CD4-positive, alpha-beta T cell treated with Interleukin-12 subunit alpha and Interleukin-12 subunit beta, for 1 hour (primary cell): ENCODE measurements at regions not wholly inside any gene's neighbourhood (a gene's known extent, or its start where the extent isn't known, plus 50 kb on each side); places are given as distances from the start of the nearest gene placed in this dataset.

ENCODE experiments used
- DNase-seq: peaks from one replicate; pipeline ENCODE4 v3.0.0-alpha.2; 2020

GRCh38 chr4:10334506-10335028 is 122.7 kb downstream of the ZNF518B start:
- DNase-seq = no peak

DNA sequence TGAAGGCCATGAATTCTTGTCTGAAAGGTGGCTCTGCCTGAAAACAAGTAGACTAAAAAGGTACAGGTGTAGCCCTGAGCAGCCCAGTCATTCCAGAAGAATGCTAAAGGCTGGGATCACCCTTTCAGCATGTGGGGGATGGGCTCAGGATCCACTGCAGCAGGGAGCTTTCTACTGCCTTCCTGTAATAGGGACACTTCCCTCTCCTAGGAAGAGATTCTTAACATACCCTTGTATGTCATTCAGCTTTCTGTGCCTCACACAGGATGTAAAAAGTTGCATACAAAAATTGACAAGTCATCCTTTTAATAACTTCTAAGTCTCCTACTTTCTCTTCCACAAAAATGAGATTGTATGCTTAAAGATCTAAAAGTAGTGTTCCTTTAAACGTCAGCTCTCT is 123.3 kb downstream of the ZNF518B start:
- no peak for DNase-seq

DNA sequence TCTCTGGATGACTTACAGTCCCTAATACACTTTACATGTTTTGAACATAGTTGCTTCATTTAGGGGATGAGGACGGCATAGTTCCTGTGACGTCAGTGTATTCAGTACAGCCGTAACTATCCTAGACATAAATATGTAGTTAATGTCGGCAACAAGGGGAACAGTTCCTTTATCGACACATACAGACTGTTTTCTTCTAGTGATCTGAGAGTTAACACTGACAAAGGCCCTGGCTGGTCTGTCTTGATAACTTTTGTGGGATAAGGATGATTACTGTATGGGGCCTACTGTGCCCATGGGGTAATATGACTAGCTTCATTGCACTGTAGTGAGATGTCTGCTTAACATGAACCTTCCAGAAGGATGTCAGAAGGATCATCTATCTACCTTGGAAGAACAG is 131.2 kb downstream of the ZNF518B start:
- no peak for DNase-seq

DNA sequence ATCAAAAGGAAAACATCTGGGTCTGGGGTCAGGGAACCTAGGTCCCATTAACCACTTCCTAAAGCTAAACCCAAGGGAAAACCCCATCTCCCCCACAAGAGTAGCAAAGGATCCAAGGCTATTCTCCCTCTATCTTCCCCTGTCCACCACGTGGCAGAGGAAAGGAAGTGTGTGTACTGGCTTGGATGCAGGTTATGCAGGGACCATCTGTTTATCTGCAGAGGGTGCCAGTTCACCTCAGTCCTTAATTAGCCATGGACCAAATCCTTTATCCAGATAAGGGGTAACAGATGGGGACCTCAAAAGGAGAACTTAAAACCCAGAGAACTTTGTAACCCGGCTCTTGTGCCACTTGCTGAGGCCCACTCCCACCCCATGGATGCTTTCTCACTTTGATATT is 135.3 kb downstream of the ZNF518B start:
- no peak for DNase-seq

DNA sequence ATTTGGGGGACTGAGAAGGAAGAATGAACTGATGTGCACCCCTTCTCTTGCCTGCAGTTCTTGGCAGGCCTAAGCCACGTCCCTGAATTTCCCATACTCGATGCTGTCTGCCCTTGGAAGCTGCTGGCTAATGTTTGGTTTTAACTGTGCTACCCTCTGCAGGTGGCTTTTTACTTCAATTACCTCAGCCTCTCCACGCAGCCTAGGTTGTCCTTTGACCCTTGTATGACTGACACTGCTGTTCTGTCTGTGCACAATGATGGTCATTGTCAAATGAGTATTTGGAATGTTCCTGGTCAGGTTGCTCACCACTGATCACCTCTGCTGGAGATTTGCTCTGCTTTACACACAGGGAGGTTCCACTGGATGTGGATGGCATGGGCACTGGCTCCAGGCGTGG is 137.1 kb downstream of the ZNF518B start:
- no peak for DNase-seq

DNA sequence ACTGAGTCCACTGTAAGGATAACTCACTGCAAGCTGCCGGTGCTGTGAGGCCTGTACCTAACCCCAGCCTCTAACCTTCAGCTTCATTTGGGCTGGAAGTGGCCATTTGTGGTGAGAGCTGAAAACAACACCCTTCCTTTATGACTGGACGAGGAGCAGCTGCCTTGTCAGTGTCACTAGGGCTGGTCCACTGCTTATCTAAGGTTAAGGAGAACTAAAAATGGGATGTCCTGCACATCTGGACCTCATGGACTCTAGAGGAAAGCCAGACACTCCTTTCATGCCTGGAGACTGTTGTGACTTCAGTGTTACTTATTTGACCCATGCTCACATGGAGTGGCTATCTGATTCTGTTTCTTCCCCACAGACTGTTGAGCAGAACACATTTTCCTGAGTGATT is 139.9 kb downstream of the ZNF518B start:
- DNase-seq = no peak

- DNase-seq = no peak
Observed at GRCh38 chr4:10316851-10317250, 140.4 kb downstream of the ZNF518B start.

DNA sequence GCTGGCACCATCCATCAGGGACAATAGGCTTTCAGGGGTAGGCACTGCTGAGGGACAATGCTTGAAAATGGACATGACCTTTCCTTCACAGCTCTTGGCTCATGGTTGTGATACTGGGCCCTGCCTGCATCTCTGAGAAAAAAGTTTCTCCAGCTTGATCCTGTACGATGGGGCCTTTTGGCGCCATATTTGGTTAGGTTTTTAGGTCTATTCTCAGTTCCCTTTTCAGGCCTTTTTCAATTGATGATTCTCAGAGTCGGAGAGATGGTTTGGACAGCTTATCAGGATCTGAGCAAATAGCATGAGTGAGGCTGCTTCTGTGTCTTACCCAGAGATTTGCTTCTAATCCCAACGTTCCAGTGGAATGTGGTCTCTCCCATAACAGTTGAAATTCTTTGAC is 141.6 kb downstream of the ZNF518B start:
- DNase-seq = no peak

- DNase-seq = no peak
Observed at GRCh38 chr4:10312568-10312967, 144.7 kb downstream of the ZNF518B start.

DNA sequence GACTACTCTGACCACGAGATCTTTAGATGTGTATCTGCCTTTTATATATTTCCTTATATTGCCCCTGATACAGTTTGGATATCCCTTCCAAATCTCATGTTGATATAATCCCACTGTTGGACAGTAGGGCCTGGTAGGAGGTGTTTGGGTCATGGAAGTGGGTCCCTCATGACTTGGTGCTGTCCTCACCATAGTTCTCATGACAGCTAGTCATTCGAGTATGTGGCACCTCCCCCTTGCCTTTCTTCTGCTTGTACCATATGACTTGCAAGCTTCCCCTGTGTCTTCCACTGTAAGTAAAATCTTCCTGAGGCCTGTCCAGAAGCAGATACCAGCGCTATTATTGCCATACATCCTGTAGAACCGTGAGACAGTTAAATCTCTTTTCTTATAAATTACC is 145.3 kb downstream of the ZNF518B start:
- DNase-seq = no peak

- no peak for DNase-seq
Observed at GRCh38 chr4:10305816-10306215, 151.4 kb downstream of the ZNF518B start.

DNA sequence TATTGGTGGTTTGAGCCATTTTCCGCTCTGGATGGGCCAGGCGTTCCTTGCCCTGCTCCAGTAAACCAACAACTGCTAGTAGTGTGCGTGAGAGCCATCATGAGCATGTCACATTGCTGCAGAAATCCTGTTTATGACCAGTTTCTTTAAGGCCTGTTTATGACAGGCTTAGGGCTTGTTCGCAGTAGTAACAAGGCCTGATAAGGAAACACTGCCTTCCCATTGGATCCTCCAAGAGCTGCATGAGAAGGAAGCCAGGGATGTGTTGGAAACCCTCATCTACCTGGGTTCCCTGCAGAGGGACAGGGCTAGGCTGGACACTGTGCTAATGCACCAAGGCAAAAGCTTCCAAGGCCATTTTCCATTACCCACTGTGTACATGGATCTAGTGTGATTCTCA is 153.9 kb downstream of the ZNF518B start:
- no peak for DNase-seq

DNA sequence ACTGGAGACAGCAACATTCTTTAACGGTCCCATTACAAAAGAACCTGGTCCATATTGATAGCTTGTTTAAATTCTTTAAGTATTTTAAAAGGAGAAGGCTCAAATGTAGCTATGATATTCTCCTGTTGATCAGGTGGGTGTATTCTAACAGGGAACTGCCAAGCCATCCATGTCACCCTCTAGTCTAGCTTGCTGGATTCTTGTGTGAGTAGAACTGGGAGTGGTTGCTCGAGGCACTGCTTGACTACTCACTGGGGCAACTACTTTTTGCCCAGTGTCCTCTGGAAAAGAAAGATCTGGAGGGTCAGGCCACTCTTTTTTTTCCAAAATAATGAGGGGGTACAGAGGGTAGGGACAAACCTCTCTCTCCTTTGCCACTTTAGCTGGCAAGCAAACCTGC is 155.1 kb downstream of the ZNF518B start:
- DNase-seq = no peak

DNA sequence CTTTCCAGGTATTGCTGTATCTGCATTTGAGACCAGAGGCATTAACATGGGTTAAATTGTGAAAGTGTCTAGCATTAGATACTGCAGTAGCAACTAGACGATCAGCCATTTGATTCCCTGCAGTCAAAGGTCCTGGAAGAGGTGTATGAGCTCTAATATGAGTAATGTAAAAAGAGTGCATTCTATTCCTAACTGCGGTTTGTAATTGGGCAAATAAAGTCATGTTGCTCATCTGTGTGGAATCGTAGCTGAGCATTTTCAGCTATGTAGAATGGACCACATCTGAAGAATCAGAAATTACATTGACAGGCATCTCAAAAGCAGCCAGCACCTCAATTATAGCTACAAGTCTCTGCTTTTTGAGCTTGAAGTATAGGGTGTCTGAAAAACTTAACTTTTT is 157.6 kb downstream of the ZNF518B start:
- DNase-seq = no peak

DNA sequence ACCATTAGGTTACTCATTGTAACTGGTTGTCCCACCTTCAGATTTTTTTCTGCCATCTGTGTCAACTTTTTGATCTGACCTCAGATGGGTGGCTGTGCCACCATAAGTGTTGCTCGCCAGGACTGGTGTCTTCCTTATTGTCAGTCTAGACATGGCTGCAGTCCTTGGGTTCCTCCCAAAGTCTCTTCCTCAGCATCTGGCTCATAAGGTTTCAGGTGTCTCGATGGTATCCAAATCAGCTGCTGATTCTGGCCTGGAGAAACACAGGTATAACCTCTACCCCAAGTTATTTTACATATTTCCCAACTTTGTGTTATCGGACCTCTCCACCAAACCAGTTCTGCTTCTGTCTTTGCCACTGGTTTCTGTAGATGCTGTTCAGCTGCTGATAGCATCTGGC is 158.5 kb downstream of the ZNF518B start:
- no peak for DNase-seq

DNA sequence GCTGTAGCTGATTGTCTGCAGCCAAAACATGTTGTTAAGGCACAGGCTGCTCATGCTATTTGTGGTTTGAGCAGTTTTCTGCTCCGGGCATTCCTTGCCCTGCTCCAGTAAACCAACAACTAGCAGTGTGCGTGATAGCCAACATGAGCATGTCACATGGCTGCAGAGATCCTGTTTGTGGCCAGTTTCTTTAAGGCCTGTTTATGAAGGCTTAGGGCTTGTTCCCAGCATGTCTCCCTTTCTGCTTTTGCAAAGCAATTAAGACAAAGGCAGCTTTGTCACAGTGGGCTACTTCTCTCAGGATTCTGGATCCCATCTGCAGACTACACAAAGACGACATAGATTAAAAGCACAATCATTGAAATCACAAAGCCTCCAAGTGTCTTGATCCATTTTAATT is 160.5 kb downstream of the ZNF518B start:
- no peak for DNase-seq

GRCh38 chr4:10295301-10295700 is 161.9 kb downstream of the ZNF518B start:
- DNase-seq = no peak

GRCh38 chr4:10289538-10289906 is 167.7 kb downstream of the ZNF518B start:
- DNase-seq = no peak

- DNase-seq = no peak
Observed at GRCh38 chr4:10288830-10289537, 168.2 kb downstream of the ZNF518B start.

GRCh38 chr4:10285028-10285427 is 168.4 kb upstream of the WDR1 start:
- DNase-seq = no peak

DNA sequence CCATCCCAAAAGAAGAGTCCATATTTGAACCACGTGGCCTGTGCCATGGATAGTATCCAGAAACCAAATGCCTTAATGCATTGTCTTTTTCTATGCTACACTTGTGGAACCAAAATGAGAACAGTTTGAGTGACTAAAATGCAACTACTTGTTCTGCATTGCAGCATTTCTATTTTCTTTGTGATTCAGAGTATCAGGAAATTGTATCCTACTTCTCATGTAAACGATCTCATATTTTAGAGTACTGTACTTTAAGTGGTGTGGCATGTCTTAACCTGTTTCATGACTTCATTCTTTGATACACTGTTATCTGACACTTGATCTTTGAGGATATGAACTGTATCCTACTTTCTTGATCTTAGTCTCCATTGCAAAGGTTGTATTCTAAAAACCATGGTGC is 167.2 kb upstream of the WDR1 start:
- DNase-seq = no peak

DNA sequence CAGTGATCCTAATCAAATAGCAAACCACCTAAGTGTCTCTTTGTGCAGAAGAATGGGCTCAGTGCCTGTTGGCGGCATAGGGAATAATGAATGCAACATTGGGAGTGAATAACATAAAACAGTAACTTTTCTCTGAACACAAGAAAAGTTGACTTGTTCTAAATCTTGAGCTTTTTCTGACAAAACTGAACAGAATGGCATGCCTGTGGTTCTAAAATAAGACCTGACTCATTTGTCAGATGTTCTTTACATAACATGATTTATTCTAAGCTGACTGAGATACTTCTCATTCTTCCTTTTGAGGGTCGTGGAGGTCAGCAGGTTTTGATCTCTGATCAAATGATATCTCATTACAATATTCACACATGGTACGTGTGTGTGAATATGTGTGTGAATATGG is 165.4 kb upstream of the WDR1 start:
- DNase-seq = no peak

DNA sequence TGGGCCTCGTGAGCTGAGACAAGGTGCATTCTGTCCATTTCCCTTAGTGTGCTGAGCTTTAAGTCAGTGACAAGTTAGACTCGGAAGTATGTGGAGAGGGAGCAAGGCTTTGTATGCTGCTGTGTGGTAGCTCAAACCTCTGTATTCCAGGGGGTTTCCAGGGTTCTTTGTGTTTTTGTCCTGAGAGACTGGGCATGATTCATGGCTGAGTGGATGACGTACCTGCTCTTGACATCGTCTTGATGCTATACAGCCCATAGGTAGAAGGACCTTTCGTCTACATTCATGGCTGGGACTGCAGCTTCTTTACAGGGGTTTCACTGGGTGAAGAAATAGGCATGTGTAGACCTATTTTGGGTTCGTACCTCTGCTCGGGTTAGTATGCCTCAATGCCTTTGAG is 162.7 kb upstream of the WDR1 start:
- no peak for DNase-seq

- no peak for DNase-seq
Observed at GRCh38 chr4:10278071-10278470, 161.5 kb upstream of the WDR1 start.

- no peak for DNase-seq
Observed at GRCh38 chr4:10276152-10276551, 159.6 kb upstream of the WDR1 start.
